Activated naive CD4-positive, alpha-beta T cell treated with Interleukin-2 at 50 U/mL for 16 hours (primary cell): ENCODE measurements at regions not wholly inside any gene's neighbourhood (a gene's known extent, or its start where the extent isn't known, plus 50 kb on each side); places are given as distances from the start of the nearest gene placed in this dataset.

Experiments
- DNase-seq: peaks from one replicate; pipeline ENCODE4 v3.0.0-alpha.2; 2020

DNA sequence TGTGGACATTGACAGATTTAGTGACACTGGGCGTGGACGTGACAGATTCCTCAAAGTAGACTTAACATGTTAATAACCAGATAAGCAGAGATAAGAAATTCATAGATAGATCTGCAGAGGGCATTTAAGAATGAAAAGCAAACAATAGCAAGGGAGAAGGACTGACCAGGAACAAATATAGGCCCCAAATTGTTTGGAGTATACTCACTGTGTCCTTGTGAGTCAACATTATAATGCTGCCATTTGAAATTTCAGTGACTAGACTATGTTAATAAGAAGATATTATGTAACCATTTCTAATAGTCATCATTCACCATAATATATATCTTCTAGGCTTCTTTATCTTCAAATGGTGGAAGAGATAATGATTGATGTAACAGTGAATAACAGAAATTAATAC is 78.1 kb upstream of the SLC38A11 start:
- no peak for DNase-seq

DNA sequence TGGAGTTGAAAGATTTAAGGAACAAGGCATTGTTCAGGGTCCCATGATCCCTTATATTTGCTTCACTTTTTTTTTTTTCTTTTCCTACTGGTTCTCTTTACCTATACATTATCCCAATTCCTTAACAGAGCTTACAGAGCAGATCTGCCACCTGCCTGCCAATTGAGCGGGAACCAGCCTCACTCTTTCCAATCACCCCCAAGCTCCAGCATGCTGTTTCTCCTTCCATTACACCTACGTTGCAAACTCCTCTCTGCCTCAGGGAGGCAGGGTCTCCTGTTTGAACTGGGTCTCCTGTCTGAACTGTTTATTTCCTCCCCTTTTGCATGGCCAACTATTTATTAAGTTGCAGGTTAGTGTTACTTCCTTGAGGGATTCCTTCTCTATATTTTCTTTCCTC is 77.2 kb upstream of the SLC38A11 start:
- DNase-seq = no peak

DNA sequence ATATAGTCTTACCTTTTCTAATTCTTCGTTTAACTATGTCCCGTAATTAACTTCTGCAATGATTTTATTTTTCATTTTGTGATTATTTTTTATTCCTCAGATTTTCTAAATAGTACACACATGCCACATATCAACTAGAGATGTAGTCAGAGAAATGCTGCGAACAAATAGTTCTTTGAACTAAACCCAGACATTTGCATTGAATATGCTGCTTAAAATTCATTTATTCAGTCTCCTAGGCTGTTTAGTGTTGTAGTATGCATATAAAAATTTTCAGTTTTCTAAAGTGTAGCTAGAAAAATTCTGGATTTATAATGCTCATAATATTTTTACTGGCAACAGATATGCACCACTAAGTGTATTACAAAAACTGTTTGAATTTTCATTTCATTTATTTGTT is 68.9 kb upstream of the SLC38A11 start:
- DNase-seq = no peak

DNA sequence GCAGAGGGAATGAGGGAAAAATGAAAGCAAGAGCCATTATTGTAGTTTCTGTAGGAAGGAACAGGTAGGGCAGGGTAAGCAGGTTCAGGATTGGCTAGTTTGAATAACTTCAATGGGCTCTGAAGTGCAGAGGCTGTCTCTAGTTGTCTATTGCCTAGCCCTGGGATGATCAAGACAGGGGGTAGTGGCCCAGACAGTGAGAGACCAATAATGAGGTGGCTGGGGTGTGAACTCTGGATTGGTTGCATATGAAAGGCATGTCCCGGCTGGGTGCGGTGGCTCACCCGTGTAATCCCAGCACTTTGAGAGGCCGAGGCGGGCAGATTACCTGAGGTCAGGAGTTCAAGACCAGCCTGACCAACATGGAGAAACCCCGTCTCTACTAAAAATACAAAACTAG is 67.5 kb upstream of the SLC38A11 start:
- DNase-seq = no peak

DNA sequence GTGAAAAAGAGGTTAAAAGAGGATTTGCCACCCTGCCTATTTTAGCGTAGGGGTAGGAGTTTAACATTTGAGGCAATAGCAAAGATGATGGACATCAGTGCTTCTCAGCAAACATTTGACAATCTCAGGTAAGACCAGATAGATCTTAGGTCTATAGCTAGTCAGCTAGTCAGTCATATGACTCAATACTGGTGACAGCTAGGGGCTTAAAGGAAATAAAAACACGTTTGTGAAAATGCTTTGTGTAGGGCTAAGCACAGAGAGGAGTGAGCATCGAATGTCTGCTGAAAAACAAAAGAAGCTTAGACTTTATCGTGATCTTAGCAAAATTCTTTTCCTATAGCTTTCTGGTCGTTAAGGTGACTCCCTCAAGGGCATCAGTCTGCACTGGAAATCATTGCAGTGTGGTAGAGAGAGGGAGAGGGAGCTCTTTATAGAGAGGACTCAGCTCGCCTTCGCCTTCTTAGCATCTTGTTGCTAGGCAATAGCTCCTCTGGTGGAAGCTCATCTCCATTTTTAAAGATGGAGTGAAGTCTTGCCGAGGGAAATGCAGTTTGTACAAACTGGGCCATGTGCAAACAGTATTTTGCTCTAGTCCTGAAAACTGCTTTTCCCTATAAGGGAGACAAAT is 62.8 kb upstream of the SLC38A11 start:
- no peak for DNase-seq

DNA sequence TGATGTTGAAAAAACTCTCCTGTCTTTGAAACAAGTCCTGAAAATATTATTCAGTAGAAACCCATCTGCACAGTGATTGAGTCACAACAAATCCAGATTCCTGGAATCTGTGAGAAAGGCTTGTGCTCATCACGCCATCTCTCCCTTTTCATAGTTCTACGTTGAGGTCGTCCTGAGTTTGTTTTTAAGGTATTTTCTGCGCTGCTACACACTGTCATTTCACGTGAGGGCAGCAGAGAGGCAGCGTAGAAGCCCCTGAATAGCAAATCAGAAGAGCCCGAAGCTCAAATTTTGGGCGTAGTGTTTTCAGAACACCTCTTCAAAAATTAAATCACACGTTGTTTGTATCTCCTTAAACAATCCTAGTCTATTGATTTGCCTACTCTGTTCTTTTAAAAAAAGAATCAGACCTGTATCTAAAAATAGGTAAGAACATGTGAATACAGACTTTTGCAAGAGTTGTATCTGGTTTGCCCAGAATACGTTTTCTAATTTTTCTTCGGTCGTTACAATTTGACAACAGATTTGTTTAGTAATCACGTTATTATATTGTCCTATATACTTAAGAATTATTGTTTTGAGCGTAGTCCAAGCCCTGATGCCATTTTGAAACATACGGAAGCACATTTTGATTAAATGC is 61.6 kb upstream of the SLC38A11 start:
- no peak for DNase-seq

DNA sequence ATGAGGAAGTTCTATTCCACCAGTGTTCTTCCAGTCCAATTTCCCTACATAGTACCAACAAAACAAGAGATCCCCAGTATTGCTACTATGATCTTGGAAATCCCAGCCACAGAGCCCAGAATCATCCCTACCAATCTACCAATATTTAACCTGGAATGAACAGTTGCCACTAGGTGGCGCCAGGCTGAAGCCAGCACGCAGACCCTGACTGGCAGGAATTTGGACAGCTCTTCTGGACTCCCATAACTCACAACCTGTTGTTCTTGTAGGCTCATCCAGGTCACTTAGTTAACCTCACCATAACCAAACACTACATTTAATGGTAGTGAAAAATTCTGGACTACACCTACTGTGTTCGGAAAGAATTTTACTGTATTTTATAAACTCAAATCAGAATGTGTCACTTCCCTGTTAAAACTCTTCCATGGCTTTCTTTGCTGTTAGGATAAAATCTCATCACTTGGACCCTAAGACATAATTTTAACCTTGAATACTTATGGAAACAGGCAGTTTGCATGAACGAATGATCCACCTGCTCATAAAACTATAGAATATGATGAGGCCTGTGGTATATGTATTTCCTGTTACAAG is 59.8 kb upstream of the SLC38A11 start:
- DNase-seq = peak; percentile 46

DNA sequence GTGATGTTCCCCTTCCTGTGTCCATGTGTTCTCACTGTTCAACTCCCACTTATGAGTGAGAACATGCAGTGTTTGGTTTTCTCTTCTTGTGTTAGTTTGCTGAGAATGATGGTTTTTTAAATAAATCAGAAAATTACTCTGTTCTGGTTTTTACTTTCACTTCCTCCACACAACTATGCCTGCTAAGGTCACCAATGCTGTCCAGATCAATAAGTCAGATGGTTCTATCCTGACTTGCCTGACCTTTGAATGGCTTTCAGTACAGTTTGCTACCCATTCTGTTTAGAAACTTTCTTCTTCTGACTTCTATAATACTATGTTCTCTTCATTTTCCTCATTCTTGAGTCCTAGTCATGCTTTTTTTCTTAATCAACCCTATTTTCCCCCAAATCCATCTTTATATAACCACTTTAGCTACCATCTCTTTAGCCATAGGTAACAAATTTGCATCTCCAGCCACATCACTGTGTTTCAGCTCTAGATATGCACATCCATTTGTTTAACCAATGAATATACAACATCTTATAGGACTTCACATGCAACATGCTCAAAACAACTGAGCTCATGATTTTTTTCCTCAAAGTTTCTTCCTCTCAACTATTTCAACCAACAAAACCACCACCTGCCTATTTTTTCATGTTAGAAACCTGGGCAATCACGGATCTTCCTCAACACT is 58.8 kb upstream of the SLC38A11 start:
- no peak for DNase-seq

DNA sequence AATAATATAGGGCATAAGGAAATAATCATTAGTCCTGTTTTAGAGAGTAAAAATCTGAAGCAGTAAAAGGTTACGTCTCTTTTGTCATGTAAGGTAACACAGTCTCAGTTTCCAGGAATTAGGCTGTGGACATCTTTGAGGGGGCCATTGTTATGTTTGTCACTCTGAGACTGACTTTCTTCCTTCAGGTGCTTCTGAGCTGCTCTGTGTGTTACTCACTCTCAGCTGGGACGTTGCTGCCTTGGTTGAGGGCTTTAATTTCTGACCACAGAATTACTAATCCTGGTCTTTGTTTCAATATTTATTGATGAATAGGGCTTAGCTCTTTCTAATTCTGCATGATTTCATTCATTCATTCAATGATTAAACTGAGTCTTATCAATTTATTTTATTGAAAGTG is 55.9 kb upstream of the SLC38A11 start:
- DNase-seq = no peak

DNA sequence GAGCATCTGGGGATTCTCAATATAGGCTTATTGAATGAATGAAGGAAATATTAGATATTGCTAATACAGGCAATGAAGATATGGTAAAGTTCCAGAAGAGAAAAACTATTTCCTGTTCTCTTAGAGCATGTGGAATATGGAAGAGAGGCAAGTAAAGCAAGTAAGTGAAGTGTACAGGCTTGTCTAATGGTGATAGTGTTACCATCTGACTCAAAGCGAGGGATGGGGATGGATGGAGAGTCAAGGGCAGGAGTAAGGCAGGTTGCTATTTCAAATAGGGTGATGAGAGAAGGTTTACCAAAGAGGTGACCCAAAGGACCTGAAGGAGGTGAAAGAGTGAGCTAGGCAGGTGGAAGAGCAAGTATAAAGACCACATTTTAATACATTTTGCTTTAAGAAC is 55.2 kb upstream of the SLC38A11 start:
- DNase-seq = no peak

DNA sequence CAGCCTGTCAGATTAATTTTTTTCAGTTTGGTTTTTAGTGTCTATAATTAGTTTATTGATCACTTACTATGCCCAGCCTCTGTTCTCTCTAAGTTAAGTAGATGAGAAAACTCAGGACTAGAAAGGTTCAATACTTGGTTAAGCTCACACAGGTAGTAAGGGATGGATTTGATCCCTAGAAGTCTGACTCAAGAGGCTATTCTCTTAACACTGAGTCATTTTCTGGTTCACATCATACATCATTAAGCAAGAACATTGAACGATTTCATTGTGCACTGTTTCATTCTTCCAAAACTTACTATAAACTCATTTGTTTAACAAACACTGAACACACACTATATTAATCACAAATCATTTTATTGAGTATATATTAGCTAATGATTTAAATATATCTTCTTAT is 54.1 kb upstream of the SLC38A11 start:
- no peak for DNase-seq

DNA sequence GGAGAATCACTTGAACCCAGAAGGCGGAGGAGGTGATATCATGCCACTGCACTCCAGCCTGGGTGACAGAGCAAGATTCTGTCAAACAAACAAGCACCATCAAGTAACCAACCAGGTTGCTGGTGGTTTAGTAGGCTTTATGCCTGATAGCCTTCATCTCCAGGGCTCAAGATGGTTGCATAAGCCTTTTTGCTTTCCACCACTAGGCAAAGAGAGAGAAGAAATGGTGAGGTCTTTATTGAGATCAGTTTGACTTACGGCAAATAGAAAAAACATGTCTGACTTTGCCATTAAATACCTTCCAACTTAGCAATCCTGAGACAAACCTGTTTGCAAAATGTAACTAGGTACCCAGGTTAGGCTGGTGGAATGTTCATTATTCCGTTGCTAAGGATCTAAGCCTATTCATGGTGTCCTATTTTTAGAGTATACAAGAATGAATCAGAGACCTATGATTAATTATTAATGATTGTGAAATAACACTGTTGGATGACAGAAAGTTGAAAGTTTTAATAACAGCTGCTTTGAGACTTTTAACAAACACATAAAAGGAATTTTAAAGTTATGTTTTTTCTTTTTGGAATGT is 53.5 kb upstream of the SLC38A11 start:
- DNase-seq = no peak

DNA sequence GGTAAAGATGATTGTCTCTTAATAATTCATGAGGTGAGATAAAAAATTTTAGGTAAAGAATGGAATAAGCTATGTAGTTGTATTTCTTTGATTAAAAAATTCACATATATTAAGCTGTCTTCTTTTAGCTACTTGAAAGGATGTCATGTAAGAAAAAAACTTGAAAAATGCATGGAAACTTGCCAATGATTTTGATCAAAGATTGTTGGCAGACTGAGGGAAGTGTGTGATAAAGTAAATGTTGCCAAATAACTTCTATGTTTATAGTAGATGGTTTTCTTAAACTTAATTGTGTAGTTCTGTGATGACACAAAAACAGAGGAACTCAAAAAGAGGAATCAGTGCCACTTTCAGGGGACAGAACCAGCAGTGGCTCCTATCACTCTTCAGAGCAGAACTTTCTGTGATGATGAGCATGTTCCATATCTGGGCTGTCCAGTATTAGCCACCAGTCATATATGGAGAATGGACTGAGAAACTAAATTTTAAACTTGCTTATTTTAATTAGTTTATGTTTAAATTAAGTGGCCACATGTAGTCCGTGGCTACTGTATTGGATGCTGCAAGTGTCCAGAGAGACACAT is 51.9 kb upstream of the SLC38A11 start:
- no peak for DNase-seq
